ENCODE measurements at regions not wholly inside any gene's neighbourhood (a gene's known extent, or its start where the extent isn't known, plus 50 kb on each side); places are given as distances from the start of the nearest gene placed in this dataset.

GRCh38 chr1:105317976-105318375, 1568.3 kb downstream of the AMY1C start:
- no CpG with 5 or more reads among the region's 3 CpGs for WGBS (ENCODE audit: insufficient coverage)
- no peak overlapping the region for H3K27ac Mint-ChIP-seq
- no peak overlapping the region for H2AFZ ChIP-seq (ENCODE audit: insufficient read depth, low read depth, low read length, poor library complexity, severe bottlenecking)

GRCh38 chr1:105326886-105327285, 1577.2 kb downstream of the AMY1C start:
- Mint-ChIP-seq H3K4me3 (no peak overlapping the region), H3K4me1 (no peaks in the 10 kb centered on the region), H3K9me3 (peaks cover 0 to 11% (median 5%) of the 10 kb centered on the region in 7 donors), H3K27me3 (ENCODE audit: low read depth in 3 of 3) (no peaks in the 10 kb centered on the region), H3K27ac (no peak overlapping the region), H3K36me3 (no peaks in the 10 kb centered on the region)
- H3K27me3 ChIP-seq (ENCODE audit: control insufficient read depth in 2 of 2, insufficient read depth in 2 of 2, low read length in 2 of 2): no peaks in the 10 kb centered on the region
- H3K79me2 ChIP-seq (ENCODE audit: insufficient read depth, low read length): no peaks in the 10 kb centered on the region
- TF ChIP-seq, protein P1, sequence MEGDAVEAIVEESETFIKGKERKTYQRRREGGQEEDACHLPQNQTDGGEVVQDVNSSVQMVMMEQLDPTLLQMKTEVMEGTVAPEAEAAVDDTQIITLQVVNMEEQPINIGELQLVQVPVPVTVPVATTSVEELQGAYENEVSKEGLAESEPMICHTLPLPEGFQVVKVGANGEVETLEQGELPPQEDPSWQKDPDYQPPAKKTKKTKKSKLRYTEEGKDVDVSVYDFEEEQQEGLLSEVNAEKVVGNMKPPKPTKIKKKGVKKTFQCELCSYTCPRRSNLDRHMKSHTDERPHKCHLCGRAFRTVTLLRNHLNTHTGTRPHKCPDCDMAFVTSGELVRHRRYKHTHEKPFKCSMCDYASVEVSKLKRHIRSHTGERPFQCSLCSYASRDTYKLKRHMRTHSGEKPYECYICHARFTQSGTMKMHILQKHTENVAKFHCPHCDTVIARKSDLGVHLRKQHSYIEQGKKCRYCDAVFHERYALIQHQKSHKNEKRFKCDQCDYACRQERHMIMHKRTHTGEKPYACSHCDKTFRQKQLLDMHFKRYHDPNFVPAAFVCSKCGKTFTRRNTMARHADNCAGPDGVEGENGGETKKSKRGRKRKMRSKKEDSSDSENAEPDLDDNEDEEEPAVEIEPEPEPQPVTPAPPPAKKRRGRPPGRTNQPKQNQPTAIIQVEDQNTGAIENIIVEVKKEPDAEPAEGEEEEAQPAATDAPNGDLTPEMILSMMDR (IDR thresholded peaks at IDR 0.05): no peak
- no peak overlapping the region for H3K4me3 ChIP-seq (replicated peaks in 1 of 3; ENCODE audit: low read depth in 2 of 3, low read length in 3 of 3)
- H4K20me1 ChIP-seq (ENCODE audit: insufficient read depth, low read length): no peaks in the 10 kb centered on the region
- no peaks in the 10 kb centered on the region for H3K36me3 ChIP-seq (replicated peaks in 1 of 2; ENCODE audit: control insufficient read depth in 1 of 2, insufficient read depth in 2 of 2, low read length in 2 of 2)
- DNase-seq: no peak
- no peak overlapping the region for H3K27ac ChIP-seq (ENCODE audit: low read depth in 1 of 2, low read length in 2 of 2)
- no peaks in the 10 kb centered on the region for H3K4me1 ChIP-seq (ENCODE audit: control insufficient read depth in 1 of 2, insufficient read depth in 2 of 2, low read length in 2 of 2)
- H3K9ac ChIP-seq (ENCODE audit: insufficient read depth, low read length, poor library complexity, severe bottlenecking): no peak overlapping the region
- no CpG with 5 or more reads among the region's 1 CpG for WGBS (ENCODE audit: insufficient coverage)
- no peak overlapping the region for H3K4me2 ChIP-seq (replicated peaks; ENCODE audit: extremely low read depth, low read length, poor library complexity, severe bottlenecking)
- H2AFZ ChIP-seq (ENCODE audit: insufficient read depth, low read depth, low read length, poor library complexity, severe bottlenecking): no peak overlapping the region
- intact Hi-C loops (cut with micrococcal nuclease): no loop called here
- peaks cover 6 to 11% of the 10 kb centered on the region in 2 donors for H3K9me3 ChIP-seq (replicated peaks in 1 of 2; ENCODE audit: control insufficient read depth in 1 of 2, insufficient read depth in 1 of 2, low read length in 2 of 2)

More at GRCh38 chr1:105317976-105318375, 1568.3 kb downstream of the AMY1C start:
- no peaks in the 10 kb centered on the region for H3K36me3 ChIP-seq (replicated peaks in 1 of 2; ENCODE audit: control insufficient read depth in 1 of 2, insufficient read depth in 2 of 2, low read length in 2 of 2)
- H3K4me2 ChIP-seq (replicated peaks; ENCODE audit: extremely low read depth, low read length, poor library complexity, severe bottlenecking): no peak overlapping the region
- no peaks in the 10 kb centered on the region for H4K20me1 ChIP-seq (ENCODE audit: insufficient read depth, low read length)
- no peaks in the 10 kb centered on the region for H3K36me3 Mint-ChIP-seq
- no peak overlapping the region for H3K4me3 ChIP-seq (replicated peaks in 1 of 3; ENCODE audit: low read depth in 2 of 3, low read length in 3 of 3)
- H3K79me2 ChIP-seq (ENCODE audit: insufficient read depth, low read length): no peaks in the 10 kb centered on the region
- no peaks in the 10 kb centered on the region for H3K27me3 ChIP-seq (ENCODE audit: control insufficient read depth in 2 of 2, insufficient read depth in 2 of 2, low read length in 2 of 2)
- DNase-seq: no peak
- H3K4me1 Mint-ChIP-seq: no peaks in the 10 kb centered on the region
- H3K27ac ChIP-seq (ENCODE audit: low read depth in 1 of 2, low read length in 2 of 2): no peak overlapping the region
- no peaks in the 10 kb centered on the region for H3K27me3 Mint-ChIP-seq (ENCODE audit: low read depth in 3 of 3)
- TF ChIP-seq, protein P1 (IDR thresholded peaks at IDR 0.05): no peak
- intact Hi-C loops (cut with micrococcal nuclease): no loop called here
- peaks cover 0 to 3% of the 10 kb centered on the region in 2 donors for H3K9me3 ChIP-seq (replicated peaks in 1 of 2; ENCODE audit: control insufficient read depth in 1 of 2, insufficient read depth in 1 of 2, low read length in 2 of 2)
- peaks cover 0 to 8% (median 4%) of the 10 kb centered on the region in 7 donors for H3K9me3 Mint-ChIP-seq
- no peaks in the 10 kb centered on the region for H3K4me1 ChIP-seq (ENCODE audit: control insufficient read depth in 1 of 2, insufficient read depth in 2 of 2, low read length in 2 of 2)
- no peak overlapping the region for H3K4me3 Mint-ChIP-seq
- no peak overlapping the region for H3K9ac ChIP-seq (ENCODE audit: insufficient read depth, low read length, poor library complexity, severe bottlenecking)
